HG03342 (cell line): ENCODE measurements at regions not wholly inside any gene's neighbourhood (a gene's known extent, or its start where the extent isn't known, plus 50 kb on each side); places are given as distances from the start of the nearest gene placed in this dataset.
"Not testable (repeated sequence)": the region's sequence is repeated elsewhere in the genome, so short reads cannot be mapped to it uniquely, and the experiment has no call there.

Experiments
- ATAC-seq: cut with Tn5 transposase; IDR thresholded peaks from one replicate; pipeline ENCODE4 v1.9.1; 2021; ENCODE audit warnings: mild to moderate bottlenecking, moderate library complexity; ENCODE audit not compliant: unreplicated experiment

DNA sequence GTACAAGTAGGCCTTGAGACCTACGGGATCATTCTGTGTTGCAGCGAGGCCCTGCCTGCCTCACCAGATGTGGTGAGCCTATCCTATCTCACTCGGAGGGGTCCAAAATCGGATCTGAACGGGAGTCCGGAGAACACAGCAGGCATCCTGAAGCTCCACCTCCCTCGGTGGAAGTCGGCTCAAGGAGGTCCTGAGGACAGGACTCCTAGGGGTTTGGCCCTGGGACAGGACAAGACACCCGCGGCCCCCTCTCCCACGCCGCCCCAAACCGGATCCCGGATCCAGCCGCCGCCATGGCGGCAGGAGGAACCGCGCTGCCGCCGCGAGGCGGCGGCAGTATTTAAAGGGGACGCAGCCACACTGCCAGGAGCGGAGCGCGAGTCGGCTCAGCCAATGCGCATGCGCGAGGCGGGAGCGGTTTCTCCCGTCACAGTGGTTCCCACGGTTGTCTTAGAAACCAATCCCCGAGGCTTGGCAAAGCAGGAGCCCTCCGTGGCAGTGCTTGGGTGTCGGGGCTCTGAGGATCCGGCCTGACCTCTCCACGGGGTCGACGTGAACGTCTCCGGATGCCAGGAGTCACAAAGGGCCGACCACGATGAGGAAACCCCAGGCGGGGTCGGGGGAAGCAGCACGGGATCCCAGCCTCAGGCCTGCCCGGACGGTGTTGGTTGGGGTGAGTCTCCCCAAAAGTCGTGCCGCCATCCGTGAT is 454.6 kb upstream of the ZNG1F start:
- ATAC-seq = peak; percentile 96

DNA sequence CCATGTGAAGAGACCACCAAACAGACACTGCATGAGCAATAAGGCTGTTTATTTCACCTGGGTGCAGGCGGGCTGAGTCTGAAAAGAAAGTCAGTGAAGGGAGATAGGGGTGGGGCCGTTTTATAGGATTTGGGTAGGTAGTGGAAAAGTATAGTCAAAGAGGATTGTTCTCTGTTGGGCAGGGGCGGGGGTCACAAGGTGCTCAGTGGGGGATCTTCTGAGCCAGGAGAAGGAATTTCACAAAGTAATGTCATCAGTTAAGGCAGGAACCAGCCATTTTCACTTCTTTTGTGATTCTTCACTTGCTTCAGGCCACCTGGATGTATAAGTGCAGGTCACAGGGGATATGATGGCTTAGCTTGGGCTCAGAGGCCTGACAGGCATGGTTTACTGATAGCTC is 444.6 kb upstream of the ZNG1F start:
- ATAC-seq = not testable (repeated sequence)

DNA sequence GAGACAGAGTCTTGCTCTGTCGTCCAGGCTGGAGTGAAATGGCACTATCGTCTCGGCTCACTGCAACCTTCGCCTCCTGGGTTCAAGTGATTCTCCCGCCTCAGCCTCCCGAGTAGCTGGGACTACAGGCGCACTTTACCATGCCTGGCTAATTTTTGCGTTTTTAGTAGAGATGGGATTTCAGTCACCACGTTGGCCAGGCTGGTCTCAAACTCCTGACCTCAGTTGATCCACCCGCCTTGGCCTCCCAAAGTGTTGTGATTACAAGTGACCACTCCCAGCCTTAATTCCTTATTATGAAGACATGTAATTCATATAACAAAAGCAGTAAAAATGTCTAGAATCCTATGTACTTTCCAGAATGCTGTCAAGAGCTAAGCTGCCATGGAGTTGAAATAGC is 434.5 kb upstream of the ZNG1F start:
- not testable (repeated sequence) for ATAC-seq

DNA sequence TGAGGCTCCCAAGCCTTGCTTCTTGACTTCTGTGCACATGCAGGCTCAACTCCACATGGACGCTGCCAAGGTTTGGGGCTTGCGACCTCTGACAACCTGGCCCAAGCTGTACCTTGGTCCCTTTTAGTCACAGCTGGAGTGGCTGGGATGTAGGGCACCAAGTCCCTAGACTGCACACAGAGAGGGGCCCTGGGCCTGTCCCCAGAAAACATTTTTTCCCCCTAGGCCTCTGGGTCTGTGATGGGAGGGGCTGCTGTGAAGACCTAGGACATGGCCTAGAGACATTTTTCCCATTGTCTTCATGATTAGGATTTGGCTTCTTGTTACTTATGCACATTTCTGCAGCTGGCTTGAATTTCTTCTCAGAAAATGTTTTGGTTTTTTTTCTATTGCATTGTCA is 430.1 kb upstream of the ZNG1F start:
- not testable (repeated sequence) for ATAC-seq

DNA sequence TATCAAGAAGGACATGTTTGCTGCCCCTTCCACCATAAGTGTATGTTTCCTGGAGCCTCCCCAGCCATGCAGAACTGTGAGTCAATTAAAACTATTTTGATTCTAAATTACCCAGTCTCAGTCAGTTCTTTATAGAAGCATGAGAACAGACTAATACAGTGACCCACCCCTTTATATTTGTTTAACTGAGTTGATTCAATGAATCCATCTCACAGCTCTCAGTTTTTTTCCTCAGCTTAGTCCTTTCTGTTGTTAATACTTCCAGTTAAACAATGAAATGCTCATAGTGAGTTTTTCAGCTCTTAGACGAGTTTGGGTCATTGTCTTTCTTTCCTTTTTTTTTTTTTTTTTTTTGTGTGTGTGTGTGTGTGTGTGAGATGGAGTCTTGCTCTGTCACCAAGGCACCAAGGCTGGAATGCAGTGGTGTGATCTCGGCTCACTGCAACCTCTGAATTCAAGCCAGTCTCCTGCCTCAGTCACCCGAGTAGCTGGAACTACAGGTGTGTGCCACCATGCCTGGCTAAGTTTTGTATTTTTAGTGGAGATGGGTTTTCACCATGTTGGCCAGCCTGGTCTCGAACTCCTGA is 417.9 kb upstream of the ZNG1F start:
- not testable (repeated sequence) for ATAC-seq

DNA sequence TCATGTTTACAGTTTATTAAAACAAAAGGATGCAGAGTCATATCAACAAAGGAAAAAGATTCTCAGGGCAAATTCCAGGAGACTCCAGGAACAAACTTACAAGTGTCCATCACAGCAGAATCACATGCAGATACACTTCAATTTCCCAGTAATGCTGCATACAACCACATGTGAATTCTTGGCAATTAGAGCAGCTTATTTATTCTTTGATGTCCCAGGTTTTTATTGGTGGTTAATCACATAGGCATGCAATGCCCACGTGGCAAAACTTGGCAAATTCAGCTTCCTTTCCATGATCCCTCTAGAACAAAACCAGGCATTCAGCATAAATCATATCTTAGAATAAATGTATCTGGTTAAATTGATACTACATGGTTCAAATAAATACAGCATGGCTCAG is 376.5 kb upstream of the ZNG1F start:
- not testable (repeated sequence) for ATAC-seq
